Fibroblast of lung (primary cell): ENCODE measurements at regions not wholly inside any gene's neighbourhood (a gene's known extent, or its start where the extent isn't known, plus 50 kb on each side); places are given as distances from the start of the nearest gene placed in this dataset.

Source experiments
- EZH2 ChIP-seq: IDR thresholded peaks from 2 replicates; pipeline ENCODE4 v1.5.1; 2012; ENCODE audit warnings: low read length, control low read depth, mild to moderate bottlenecking; ENCODE audit errors: missing control alignments
- TF ChIP-seq, protein P1 (sequence below), 2 donors: IDR thresholded peaks in 1 of 2; conservative IDR thresholded peaks in 1 of 2; 1 replicate in 1 of 2; 2 replicates in 1 of 2; pipeline ENCODE4 v1.5.1; 2011 to 2012; ENCODE audit warnings: low read length in 2 of 2, control low read depth in 1 of 2, inconsistent platforms in 1 of 2, low read depth in 1 of 2, mild to moderate bottlenecking in 1 of 2

DNA sequence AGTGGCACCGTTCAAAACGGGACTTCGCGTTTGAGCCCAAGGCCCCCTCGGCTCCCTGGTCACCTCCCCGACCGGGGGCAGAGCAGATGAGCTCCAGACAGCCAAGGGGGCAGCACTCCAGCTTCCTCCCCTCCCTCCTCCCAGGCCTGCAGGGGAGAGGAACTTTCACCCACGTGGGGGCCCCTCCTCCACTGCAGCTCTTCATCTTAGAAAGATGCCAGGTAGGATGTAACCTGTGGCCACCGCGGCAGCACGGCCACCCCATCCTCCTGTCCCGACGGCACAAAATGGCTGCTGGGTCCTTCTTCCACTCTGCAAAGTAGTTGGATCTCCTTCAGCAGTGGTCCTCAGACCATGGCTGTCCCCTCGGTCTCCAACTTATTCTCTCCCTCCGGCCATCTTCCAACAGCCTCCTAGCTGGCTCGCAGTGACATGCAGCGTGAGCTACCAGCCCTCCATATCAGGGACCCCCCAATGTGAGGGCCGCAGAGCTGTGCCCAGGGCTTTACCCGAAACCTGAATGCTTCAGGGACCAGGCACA lies 94.5 kb upstream of the ID2 start:
- TF ChIP-seq, protein P1, sequence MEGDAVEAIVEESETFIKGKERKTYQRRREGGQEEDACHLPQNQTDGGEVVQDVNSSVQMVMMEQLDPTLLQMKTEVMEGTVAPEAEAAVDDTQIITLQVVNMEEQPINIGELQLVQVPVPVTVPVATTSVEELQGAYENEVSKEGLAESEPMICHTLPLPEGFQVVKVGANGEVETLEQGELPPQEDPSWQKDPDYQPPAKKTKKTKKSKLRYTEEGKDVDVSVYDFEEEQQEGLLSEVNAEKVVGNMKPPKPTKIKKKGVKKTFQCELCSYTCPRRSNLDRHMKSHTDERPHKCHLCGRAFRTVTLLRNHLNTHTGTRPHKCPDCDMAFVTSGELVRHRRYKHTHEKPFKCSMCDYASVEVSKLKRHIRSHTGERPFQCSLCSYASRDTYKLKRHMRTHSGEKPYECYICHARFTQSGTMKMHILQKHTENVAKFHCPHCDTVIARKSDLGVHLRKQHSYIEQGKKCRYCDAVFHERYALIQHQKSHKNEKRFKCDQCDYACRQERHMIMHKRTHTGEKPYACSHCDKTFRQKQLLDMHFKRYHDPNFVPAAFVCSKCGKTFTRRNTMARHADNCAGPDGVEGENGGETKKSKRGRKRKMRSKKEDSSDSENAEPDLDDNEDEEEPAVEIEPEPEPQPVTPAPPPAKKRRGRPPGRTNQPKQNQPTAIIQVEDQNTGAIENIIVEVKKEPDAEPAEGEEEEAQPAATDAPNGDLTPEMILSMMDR (conservative IDR thresholded peaks at IDR 0.05 in 1 of 2, IDR thresholded peaks at IDR 0.05 in 1 of 2; ENCODE audit: low read depth in 1 of 2, low read length in 2 of 2), result no peak
- TF ChIP-seq EZH2, result no peak
